Endothelial cell of umbilical vein (primary cell): ENCODE measurements at regions not wholly inside any gene's neighbourhood (a gene's known extent, or its start where the extent isn't known, plus 50 kb on each side); places are given as distances from the start of the nearest gene placed in this dataset.

Source experiments
- BruUV-seq: library from RNA; stranded (reverse); fragments of 400-500 nt; replicated peaks from 2 replicates; lab custom pipeline; 2021; lab: Mats Ljungman, UMichigan
- CTCF ChIA-PET: fragments of 300-600, 350-600 bp; sonication (Branson Sonifier 250); formaldehyde crosslinking; loops from one replicate; lab custom pipeline; 2021; ENCODE audit warnings: antibody characterized with exemption, inconsistent platforms; lab: Charles Lee
- POLR2A ChIA-PET: fragments of 300-600, 350-600 bp; sonication (Branson Sonifier 250); formaldehyde crosslinking; loops from one replicate; lab custom pipeline; 2021; ENCODE audit warnings: antibody characterized with exemption, inconsistent platforms; lab: Charles Lee
- DNase-seq: peaks from one replicate; pipeline ENCODE4 v3.0.0-alpha.2; 2011; ENCODE audit warnings: low read depth, low spot score
- FAIRE-seq: peaks from 2 replicates; lab custom pipeline; 2011; peaks lifted over from hg19 to GRCh38; lab: Jason Lieb, UNC
- H2AFZ ChIP-seq: 2 replicates; pipeline ENCODE4 v1.6.0; 2012; ENCODE audit warnings: low read depth, low read length, control low read depth, inconsistent platforms
- H3K27ac ChIP-seq: 2 replicates; pipeline ENCODE4 v1.5.1; 2011; ENCODE audit warnings: low read depth, mild to moderate bottlenecking, control low read depth, low read length, moderate library complexity; ENCODE audit not compliant: insufficient read depth
- H3K27me3 ChIP-seq, 2 experiments: 2 replicates each; pipeline versions ENCODE4 v1.6.0 to v1.6.1; 2011; ENCODE audit warnings: low read length in 2 of 2, mixed read lengths in 1 of 2; ENCODE audit not compliant: control insufficient read depth in 2 of 2, insufficient read depth in 2 of 2
- H3K36me3 ChIP-seq, 2 experiments: 2 replicates in 1 of 2; 3 replicates in 1 of 2; pipeline ENCODE4 v1.5.1; 2011; ENCODE audit warnings: low read length in 2 of 2, mild to moderate bottlenecking in 1 of 2, moderate library complexity in 1 of 2; ENCODE audit not compliant: control insufficient read depth in 2 of 2, insufficient read depth in 2 of 2; ENCODE audit errors: extremely low read depth in 1 of 2
- H3K4me1 ChIP-seq: 3 replicates; pipeline ENCODE4 v1.5.1; 2011; ENCODE audit warnings: mild to moderate bottlenecking, low read length; ENCODE audit not compliant: control insufficient read depth, insufficient read depth; ENCODE audit errors: extremely low read depth
- H3K4me2 ChIP-seq: 2 replicates; pipeline ENCODE4 v1.6.1; 2011; ENCODE audit warnings: low read length, control low read depth, mixed read lengths; ENCODE audit not compliant: insufficient read depth
- H3K4me3 ChIP-seq, 3 experiments: fragments of 200-600 bp in 1 of 3; sonication (generic), shearing (Covaris generic) in 1 of 3; replicated peaks in 1 of 3; 2 replicates each; pipeline ENCODE4 v1.5.1; 2011 to 2016; ENCODE audit warnings: control low read depth in 3 of 3, low read length in 3 of 3, mild to moderate bottlenecking in 2 of 3, inconsistent platforms in 1 of 3, low read depth in 1 of 3, moderate library complexity in 1 of 3; ENCODE audit not compliant: insufficient read depth in 1 of 3
- H3K79me2 ChIP-seq: 2 replicates; pipeline ENCODE4 v1.6.0; 2012; ENCODE audit warnings: low read length, inconsistent platforms; ENCODE audit not compliant: control insufficient read depth, insufficient read depth
- H3K9ac ChIP-seq: replicated peaks from 2 replicates; pipeline ENCODE3; 2011; ENCODE audit warnings: low read length, control low read depth; ENCODE audit not compliant: insufficient read depth; ENCODE audit errors: extremely low read depth
- H3K9me1 ChIP-seq: replicated peaks from 3 replicates; pipeline ENCODE4 v1.6.0; 2011; ENCODE audit warnings: mild to moderate bottlenecking, low read length; ENCODE audit not compliant: control insufficient read depth, insufficient read depth; ENCODE audit errors: extremely low read depth
- H3K9me3 ChIP-seq: replicated peaks from 2 replicates; pipeline ENCODE4 v1.5.1; 2012; ENCODE audit warnings: low read length, inconsistent platforms; ENCODE audit not compliant: control insufficient read depth, insufficient read depth
- H4K20me1 ChIP-seq: replicated peaks from 2 replicates; pipeline ENCODE3; 2011; ENCODE audit warnings: mild to moderate bottlenecking, low read length; ENCODE audit not compliant: control insufficient read depth, insufficient read depth; ENCODE audit errors: extremely low read depth
- CTCF ChIP-seq, 2 donors: IDR thresholded peaks; 1 replicate in 1 of 2; 2 replicates in 1 of 2; pipeline ENCODE4 v1.5.1; 2011; ENCODE audit warnings: low read length in 2 of 2, mild to moderate bottlenecking in 2 of 2, moderate library complexity in 2 of 2, control low read depth in 1 of 2, inconsistent platforms in 1 of 2, low read depth in 1 of 2; ENCODE audit not compliant: insufficient read depth in 1 of 2; ENCODE audit errors: extremely low read depth in 1 of 2
- EZH2 ChIP-seq: IDR thresholded peaks from 2 replicates; pipeline ENCODE4 v1.6.1; 2012; ENCODE audit warnings: borderline replicate concordance, low read depth, mild to moderate bottlenecking, moderate library complexity, low read length, inconsistent platforms; ENCODE audit not compliant: severe bottlenecking
- FOS ChIP-seq: IDR thresholded peaks from 2 replicates; pipeline ENCODE4 v1.6.1; 2011; ENCODE audit warnings: mild to moderate bottlenecking, low read length, moderate library complexity, borderline replicate concordance; ENCODE audit not compliant: insufficient read depth
- GATA2 ChIP-seq: IDR thresholded peaks from 2 replicates; pipeline ENCODE4 v1.7.0; 2011; ENCODE audit warnings: low read depth, mild to moderate bottlenecking, moderate library complexity, mixed read lengths, low read length; ENCODE audit not compliant: insufficient read length, insufficient read depth
- JUN ChIP-seq: IDR thresholded peaks from 2 replicates; pipeline ENCODE4 v1.6.1; 2011; ENCODE audit warnings: borderline replicate concordance, low read depth; ENCODE audit not compliant: insufficient read length, insufficient read depth
- MAX ChIP-seq: IDR thresholded peaks from 2 replicates; pipeline ENCODE4 v1.6.1; 2011; ENCODE audit not compliant: insufficient read depth, insufficient read length
- MYC ChIP-seq: IDR thresholded peaks from one replicate; pipeline ENCODE4 v1.6.1; 2011; ENCODE audit warnings: mild to moderate bottlenecking, low read depth, low read length
- POLR2A ChIP-seq: IDR thresholded peaks from 2 replicates; pipeline ENCODE4 v1.6.1; 2012; ENCODE audit warnings: low read depth, mild to moderate bottlenecking, control low read depth, low read length
- POLR2AphosphoS5 ChIP-seq: IDR thresholded peaks from 2 replicates; pipeline ENCODE4 v1.6.1; 2012; ENCODE audit warnings: low read depth, mild to moderate bottlenecking, control low read depth, low read length, moderate library complexity; ENCODE audit not compliant: insufficient read depth
- dilution Hi-C: fragments of 300-500 bp; cut with MboI; formaldehyde crosslinking; loops from one replicate; pipeline ENCODE4 v1.15.0; 2019; ENCODE audit warnings: low sequenced_read_pairs; ENCODE audit not compliant: extremely low pct_ligation_motif_present
- intact Hi-C: fragments of 100-400 bp; cut with micrococcal nuclease; formaldehyde crosslinking; loops from one replicate; pipeline ENCODE4 v1.10.0; 2022

DNA sequence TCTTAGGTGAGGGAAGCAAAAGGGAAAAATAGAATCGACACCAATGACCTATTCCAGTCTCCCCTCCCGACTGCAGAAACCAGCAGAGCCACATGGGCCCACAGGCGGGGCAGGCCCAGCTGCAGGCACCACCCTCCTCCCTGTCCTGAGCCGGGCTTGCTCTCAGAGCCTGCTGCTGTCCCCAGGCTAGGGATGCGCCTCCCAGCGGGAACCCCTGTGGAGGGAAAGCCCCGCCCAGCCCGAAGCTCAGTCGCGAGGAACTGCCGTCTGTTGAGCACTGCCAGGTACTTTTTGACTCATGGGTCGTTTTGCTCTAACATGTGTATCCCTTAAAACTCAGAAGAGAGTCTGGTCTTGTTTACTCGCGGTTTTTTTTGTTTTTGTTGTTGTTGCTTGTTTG is 124.5 kb upstream of the RET start:
- no peaks in the 10 kb centered on the region for H3K9me1 ChIP-seq
- no peaks in the 10 kb centered on the region for H3K79me2 ChIP-seq
- no peaks in the 10 kb centered on the region for H3K9me3 ChIP-seq
- intact Hi-C loops: no loop called here
- no peaks in the 10 kb centered on the region for H4K20me1 ChIP-seq
- H3K4me1 ChIP-seq: no peaks in the 10 kb centered on the region
- dilution Hi-C loops: no loop called here
- DNase-seq (no peak), FAIRE-seq (no peak)
- no peak overlapping the region for H3K4me2 ChIP-seq
- ChIA-PET POLR2A (no interaction called here), CTCF (no interaction called here)
- H3K36me3 ChIP-seq: no peaks in the 10 kb centered on the region
- no peak overlapping the region for H3K4me3 ChIP-seq
- no peak overlapping the region for H3K27ac ChIP-seq
- TF ChIP-seq MYC (no peak), EZH2 (no peak), CTCF (IDR thresholded peaks at IDR 0.05; ENCODE audit: extremely low read depth in 1 of 2, insufficient read depth in 1 of 2, low read depth in 1 of 2, low read length in 2 of 2) (no peak), GATA2 (no peak), FOS (no peak), POLR2A (no peak), POLR2AphosphoS5 (no peak), JUN (no peak), MAX (no peak)
- no peak overlapping the region for H2AFZ ChIP-seq
- BruUV-seq: no TSS peak
- H3K9ac ChIP-seq: no peak overlapping the region
- H3K27me3 ChIP-seq: peaks cover 0 to 3% of the 10 kb centered on the region in 2 experiments
